Naive thymus-derived CD4-positive, alpha-beta T cell (primary cell): ENCODE measurements at regions not wholly inside any gene's neighbourhood (a gene's known extent, or its start where the extent isn't known, plus 50 kb on each side); places are given as distances from the start of the nearest gene placed in this dataset.

Experiments used
- ATAC-seq: fragments of 150-1000 bp; cut with Tn5 transposase; 2 replicates; pipeline ENCODE4 v1.10.0; 2021; ENCODE audit warnings: mild to moderate bottlenecking, moderate library complexity
- CTCF ChIA-PET: fragments of 350-600 bp; sonication (Branson Sonifier 250); formaldehyde crosslinking; loops from one replicate; lab custom pipeline; 2021; ENCODE audit warnings: antibody characterized with exemption; lab: Charles Lee
- POLR2A ChIA-PET: fragments of 350-600 bp; sonication (Branson Sonifier 250); formaldehyde crosslinking; loops from one replicate; lab custom pipeline; 2021; ENCODE audit warnings: antibody characterized with exemption, inconsistent platforms; lab: Charles Lee
- DNase-seq, 9 donors: peaks; one replicate each; pipeline versions ENCODE4 v3.0.0 to v3.0.0-alpha.2; 2020 to 2022; ENCODE audit warnings: mixed read lengths in 1 of 9
- H3K27ac ChIP-seq: one replicate; pipeline ENCODE4 v1.7.0; 2013; ENCODE audit warnings: mild to moderate bottlenecking, low read depth, low read length, moderate library complexity
- H3K27me3 ChIP-seq, 2 donors: one replicate each; pipeline ENCODE4 v1.7.0; 2013; ENCODE audit warnings: low read length in 2 of 2, mild to moderate bottlenecking in 2 of 2, moderate library complexity in 2 of 2; ENCODE audit not compliant: control insufficient read depth in 2 of 2, insufficient read depth in 2 of 2
- H3K36me3 ChIP-seq, 3 experiments: 1 replicate in 2 of 3; 2 replicates in 1 of 3; pipeline ENCODE4 v1.7.0; 2013; ENCODE audit warnings: low read length in 3 of 3, mild to moderate bottlenecking in 3 of 3, moderate library complexity in 1 of 3; ENCODE audit not compliant: insufficient read depth in 3 of 3, control insufficient read depth in 2 of 3
- H3K4me1 ChIP-seq, 2 donors: one replicate each; pipeline ENCODE4 v1.7.0; 2013; ENCODE audit warnings: low read length in 2 of 2, mild to moderate bottlenecking in 2 of 2, moderate library complexity in 1 of 2; ENCODE audit not compliant: control insufficient read depth in 2 of 2, insufficient read depth in 2 of 2
- H3K4me3 ChIP-seq: 2 replicates; pipeline ENCODE4 v1.7.0; 2013; ENCODE audit warnings: mild to moderate bottlenecking, low read length
- H3K9me3 ChIP-seq, 3 experiments: 1 replicate in 2 of 3; 2 replicates in 1 of 3; pipeline ENCODE4 v1.7.0; 2013; ENCODE audit warnings: low read length in 3 of 3; ENCODE audit not compliant: control insufficient read depth in 2 of 3
- H3K27ac Mint-ChIP-seq, 9 donors: one replicate each; pipeline ENCODE4 v1.8.0; 2020 to 2022; ENCODE audit warnings: mixed read lengths in 9 of 9, mild to moderate bottlenecking in 8 of 9, moderate library complexity in 5 of 9, inconsistent platforms in 2 of 9
- H3K27me3 Mint-ChIP-seq, 5 donors: one replicate each; pipeline ENCODE4 v1.8.0; 2021 to 2022; ENCODE audit warnings: mixed read lengths in 5 of 5, mild to moderate bottlenecking in 1 of 5
- H3K36me3 Mint-ChIP-seq, 5 donors: one replicate each; pipeline ENCODE4 v1.8.0; 2020 to 2022; ENCODE audit warnings: mixed read lengths in 5 of 5, mild to moderate bottlenecking in 3 of 5, inconsistent platforms in 1 of 5
- H3K4me1 Mint-ChIP-seq, 7 donors: one replicate each; pipeline ENCODE4 v1.8.0; 2020 to 2022; ENCODE audit warnings: mixed read lengths in 7 of 7, mild to moderate bottlenecking in 3 of 7, inconsistent platforms in 1 of 7
- H3K4me3 Mint-ChIP-seq, 10 donors: one replicate each; pipeline ENCODE4 v1.8.0; 2020 to 2022; ENCODE audit warnings: mild to moderate bottlenecking in 10 of 10, mixed read lengths in 10 of 10, moderate library complexity in 6 of 10, inconsistent platforms in 2 of 10
- H3K9me3 Mint-ChIP-seq, 11 donors: one replicate each; pipeline ENCODE4 v1.8.0; 2020 to 2022; ENCODE audit warnings: mixed read lengths in 11 of 11, mild to moderate bottlenecking in 4 of 11, inconsistent platforms in 1 of 11, moderate library complexity in 1 of 11
- intact Hi-C, 2 donors: fragments of 100-400 bp; cut with micrococcal nuclease; formaldehyde crosslinking; loops; one replicate each; pipeline ENCODE4 v1.15.1; 2023

DNA sequence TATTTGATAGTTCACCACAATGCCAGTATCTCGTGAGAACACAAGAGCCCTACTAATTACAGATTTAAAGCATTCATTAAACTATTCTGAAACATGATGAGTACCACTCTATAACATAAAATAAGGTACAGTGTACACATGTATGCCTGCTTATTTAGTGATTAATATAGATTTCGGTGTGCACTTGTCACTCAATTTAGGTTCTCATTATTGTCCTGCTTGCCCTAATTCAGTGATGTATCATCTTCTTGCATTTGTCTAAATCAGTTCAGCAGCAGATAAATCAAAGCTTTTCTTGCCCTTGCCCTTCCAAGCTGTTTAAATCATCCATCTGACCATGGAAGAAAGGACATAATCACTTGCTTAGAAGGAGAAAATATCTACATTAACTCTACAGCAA, 359.7 kb downstream of the GXYLT1 start:
- intact Hi-C loops, result no loop called here
- H3K27me3 Mint-ChIP-seq, result peaks cover 0 to 23% (median 5%) of the 10 kb centered on the region in 5 donors
- H3K4me1 Mint-ChIP-seq, result no peaks in the 10 kb centered on the region
- H3K36me3 Mint-ChIP-seq, result no peaks in the 10 kb centered on the region
- ATAC-seq (no peak), DNase-seq (no peak)
- ChIA-PET POLR2A (no interaction called here), CTCF (no interaction called here)
- H3K4me1 ChIP-seq, result no peaks in the 10 kb centered on the region
- no peaks in the 10 kb centered on the region for H3K9me3 ChIP-seq
- H3K9me3 Mint-ChIP-seq, result peaks cover 0 to 7% (median 0%) of the 10 kb centered on the region in 11 donors
- H3K4me3 Mint-ChIP-seq, result no peak overlapping the region
- no peak overlapping the region for H3K27ac ChIP-seq
- no peaks in the 10 kb centered on the region for H3K36me3 ChIP-seq
- H3K27ac Mint-ChIP-seq, result no peak overlapping the region
- no peaks in the 10 kb centered on the region for H3K27me3 ChIP-seq
- H3K4me3 ChIP-seq, result no peak overlapping the region

DNA sequence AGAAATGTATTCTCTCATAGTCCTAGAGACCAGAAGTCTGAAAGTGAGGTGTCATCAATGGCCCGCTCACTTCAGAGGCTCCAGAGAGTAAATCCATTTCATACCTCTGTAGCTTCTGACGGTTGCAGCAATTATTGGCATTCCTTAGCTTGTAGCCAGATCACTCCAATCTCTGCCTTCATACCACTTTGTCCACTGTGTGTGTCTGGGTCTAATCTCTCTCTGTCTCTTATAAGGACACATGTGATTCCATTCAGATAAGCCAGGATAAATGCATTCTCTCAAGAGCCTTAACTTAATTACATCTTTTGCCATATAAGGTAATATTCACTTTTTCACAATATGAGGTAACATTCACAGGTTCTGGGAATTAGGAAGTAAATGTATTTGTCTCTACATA, 365.7 kb downstream of the GXYLT1 start:
- H3K27ac ChIP-seq, result no peak overlapping the region
- CTCF ChIA-PET, result no interaction called here
- no peaks in the 10 kb centered on the region for H3K4me1 ChIP-seq
- intact Hi-C loops, result no loop called here
- H3K4me3 ChIP-seq, result no peak overlapping the region
- H3K4me1 Mint-ChIP-seq, result no peaks in the 10 kb centered on the region
- peaks cover 0 to 22% (median 5%) of the 10 kb centered on the region in 5 donors for H3K27me3 Mint-ChIP-seq
- POLR2A ChIA-PET, result no interaction called here
- DNase-seq (no peak), ATAC-seq (no peak)
- no peaks in the 10 kb centered on the region for H3K9me3 Mint-ChIP-seq
- no peaks in the 10 kb centered on the region for H3K9me3 ChIP-seq
- no peaks in the 10 kb centered on the region for H3K36me3 ChIP-seq
- H3K4me3 Mint-ChIP-seq, result no peak overlapping the region
- H3K36me3 Mint-ChIP-seq, result no peaks in the 10 kb centered on the region
- H3K27me3 ChIP-seq, result no peaks in the 10 kb centered on the region
- no peak overlapping the region for H3K27ac Mint-ChIP-seq

DNA sequence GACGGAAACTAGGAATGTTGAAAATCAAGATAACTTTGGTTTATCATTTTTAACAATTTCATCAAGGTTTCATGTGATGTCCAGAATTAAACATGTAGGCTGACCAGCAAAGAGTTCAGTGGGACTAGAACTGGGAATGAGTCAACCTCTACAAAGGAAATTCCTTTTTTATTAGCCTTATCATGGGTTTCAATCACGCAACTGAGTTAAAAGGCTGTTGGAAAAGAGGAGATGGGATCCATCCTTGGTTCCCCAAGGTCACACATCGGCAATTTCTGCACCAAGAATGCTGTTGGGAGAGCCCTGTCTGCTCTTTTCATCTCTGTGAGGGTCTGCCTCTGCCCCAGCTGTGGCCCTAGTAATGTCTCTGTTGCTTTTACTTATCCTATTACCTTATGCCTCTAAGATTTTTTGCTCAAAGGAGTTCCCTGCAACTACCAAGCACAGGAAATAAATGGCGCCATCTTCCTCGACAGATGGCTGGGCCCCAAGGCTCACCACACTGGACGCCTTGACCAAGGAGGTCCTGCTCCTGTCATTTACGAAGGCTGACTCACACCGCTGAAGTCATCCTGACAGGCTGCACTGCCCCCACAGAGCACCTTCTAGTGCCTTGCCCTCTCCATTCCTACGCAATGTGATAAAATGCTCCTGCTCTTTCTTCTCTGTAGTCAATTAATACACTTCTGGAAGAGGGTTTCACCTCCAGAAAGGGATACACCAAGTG, 367.4 kb downstream of the GXYLT1 start:
- Mint-ChIP-seq H3K9me3 (peaks cover 0 to 1% (median 0%) of the 10 kb centered on the region in 11 donors), H3K27ac (no peak overlapping the region), H3K4me3 (no peak overlapping the region), H3K36me3 (no peaks in the 10 kb centered on the region), H3K4me1 (no peaks in the 10 kb centered on the region), H3K27me3 (peaks cover 0 to 22% (median 5%) of the 10 kb centered on the region in 5 donors)
- Histone ChIP-seq H3K27ac (no peak overlapping the region), H3K4me3 (no peak overlapping the region), H3K4me1 (no peaks in the 10 kb centered on the region), H3K36me3 (no peaks in the 10 kb centered on the region), H3K9me3 (no peaks in the 10 kb centered on the region), H3K27me3 (no peaks in the 10 kb centered on the region)
- DNase-seq (no peak), ATAC-seq (no peak)
- intact Hi-C loops, result no loop called here
- POLR2A ChIA-PET, result no interaction called here
- CTCF ChIA-PET, result no interaction called here

DNA sequence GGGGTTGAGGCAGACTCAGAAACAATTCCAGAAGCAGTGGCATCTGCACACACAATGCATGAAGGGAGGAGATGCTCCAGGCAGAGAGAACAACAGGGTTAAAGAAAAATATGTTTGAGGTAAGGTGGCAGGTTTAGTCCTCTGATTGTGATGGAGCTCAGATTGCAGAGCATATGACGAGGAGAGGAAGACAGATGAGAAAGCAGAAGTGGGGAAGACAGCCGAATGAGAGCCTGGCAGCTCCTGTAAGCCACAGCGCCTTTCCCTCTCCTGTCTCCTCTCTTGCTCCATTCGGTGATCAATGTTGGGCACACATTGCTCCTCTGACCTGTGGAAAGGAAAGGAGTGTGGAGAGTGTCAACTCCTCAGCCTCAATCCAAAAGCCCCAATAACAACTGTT, 372.2 kb downstream of the GXYLT1 start:
- ATAC-seq (no peak), DNase-seq (no peak)
- Histone ChIP-seq H3K4me1 (no peaks in the 10 kb centered on the region), H3K9me3 (no peaks in the 10 kb centered on the region), H3K27me3 (no peaks in the 10 kb centered on the region), H3K4me3 (no peak overlapping the region), H3K36me3 (no peaks in the 10 kb centered on the region), H3K27ac (no peak overlapping the region)
- Mint-ChIP-seq H3K4me3 (no peak overlapping the region), H3K4me1 (no peaks in the 10 kb centered on the region), H3K9me3 (peaks cover 0 to 2% (median 0%) of the 10 kb centered on the region in 11 donors), H3K36me3 (no peaks in the 10 kb centered on the region), H3K27ac (no peak overlapping the region), H3K27me3 (peaks cover 0 to 6% (median 0%) of the 10 kb centered on the region in 5 donors)
- CTCF ChIA-PET, result no interaction called here
- POLR2A ChIA-PET, result no interaction called here
- intact Hi-C loops, result no loop called here

DNA sequence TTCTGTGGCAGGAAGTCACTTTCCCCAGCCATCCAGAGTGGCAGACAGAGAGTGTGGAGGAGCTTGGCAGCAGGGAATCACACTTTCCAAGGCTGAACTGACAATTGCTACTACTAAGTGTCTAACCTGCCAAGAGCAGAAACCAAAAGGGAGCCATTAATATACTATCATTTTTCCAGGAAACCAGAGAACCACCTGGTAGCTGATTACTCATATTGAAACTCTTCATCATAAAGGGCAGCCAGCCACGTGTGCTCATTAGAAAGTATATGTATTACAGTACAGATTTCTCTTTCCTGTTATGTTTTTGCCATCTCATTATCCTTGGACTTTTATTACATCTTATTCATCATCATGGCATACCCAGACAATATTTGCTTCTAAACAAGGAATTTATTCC, 374.9 kb downstream of the GXYLT1 start:
- no peaks in the 10 kb centered on the region for H3K27me3 ChIP-seq
- no peaks in the 10 kb centered on the region for H3K27me3 Mint-ChIP-seq
- DNase-seq, result no peak
- peaks cover 0 to 2% (median 0%) of the 10 kb centered on the region in 11 donors for H3K9me3 Mint-ChIP-seq
- H3K36me3 ChIP-seq, result no peaks in the 10 kb centered on the region
- ATAC-seq, result no peak
- H3K27ac Mint-ChIP-seq, result no peak overlapping the region
- H3K4me1 Mint-ChIP-seq, result no peaks in the 10 kb centered on the region
- ChIA-PET CTCF (no interaction called here), POLR2A (no interaction called here)
- H3K4me3 Mint-ChIP-seq, result no peak overlapping the region
- H3K4me1 ChIP-seq, result no peaks in the 10 kb centered on the region
- H3K9me3 ChIP-seq, result no peaks in the 10 kb centered on the region
- H3K4me3 ChIP-seq, result no peak overlapping the region
- no peaks in the 10 kb centered on the region for H3K36me3 Mint-ChIP-seq
- intact Hi-C loops, result no loop called here
- no peak overlapping the region for H3K27ac ChIP-seq

DNA sequence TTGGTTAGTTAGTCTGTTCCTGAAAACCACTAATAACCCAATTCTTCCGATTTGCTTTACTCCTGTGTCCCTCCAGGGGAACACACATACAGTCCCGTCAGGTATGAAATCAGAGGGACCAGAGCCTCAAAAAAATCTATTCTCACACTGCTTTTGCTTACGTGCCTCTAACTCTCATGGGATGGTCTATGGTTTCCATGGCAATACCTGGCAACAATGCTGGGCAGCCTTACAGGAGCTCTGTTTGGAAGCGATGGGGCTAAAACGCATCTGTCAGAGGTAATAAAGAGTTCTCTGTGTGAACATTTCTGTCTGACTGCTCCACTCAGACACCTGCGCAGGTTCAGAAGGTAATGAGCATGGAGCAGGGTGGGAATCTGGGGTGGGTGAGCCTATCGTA, 376.2 kb downstream of the GXYLT1 start:
- ChIA-PET POLR2A (no interaction called here), CTCF (no interaction called here)
- Mint-ChIP-seq H3K27ac (no peak overlapping the region), H3K4me3 (no peak overlapping the region), H3K27me3 (no peaks in the 10 kb centered on the region), H3K4me1 (no peaks in the 10 kb centered on the region), H3K36me3 (no peaks in the 10 kb centered on the region), H3K9me3 (peaks cover 0 to 2% (median 0%) of the 10 kb centered on the region in 11 donors)
- Histone ChIP-seq H3K27me3 (no peaks in the 10 kb centered on the region), H3K4me1 (no peaks in the 10 kb centered on the region), H3K9me3 (no peaks in the 10 kb centered on the region), H3K27ac (no peak overlapping the region), H3K4me3 (no peak overlapping the region), H3K36me3 (no peaks in the 10 kb centered on the region)
- DNase-seq (no peak), ATAC-seq (no peak)
- intact Hi-C loops, result no loop called here

DNA sequence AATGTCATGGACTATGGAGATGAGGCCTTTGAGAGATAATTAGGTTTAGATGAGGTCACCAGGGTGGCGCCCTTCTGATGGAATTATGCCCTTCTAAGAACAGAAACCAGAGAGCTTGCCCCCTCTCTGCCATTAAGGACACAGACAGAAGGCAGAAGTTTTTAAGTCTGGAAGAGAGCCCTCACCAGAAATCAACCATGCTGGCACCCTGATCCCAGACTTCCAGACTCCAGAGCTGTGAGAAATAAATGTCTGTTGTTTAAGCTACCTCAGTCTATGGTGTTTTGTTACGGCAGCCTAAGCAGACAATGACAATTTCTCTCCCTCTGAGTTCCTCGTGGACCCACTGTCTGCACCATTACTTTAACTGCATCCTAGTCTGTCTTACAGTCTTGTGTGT, 382.0 kb downstream of the GXYLT1 start:
- ChIA-PET POLR2A (no interaction called here), CTCF (no interaction called here)
- DNase-seq (no peak), ATAC-seq (no peak)
- Histone ChIP-seq H3K27me3 (no peaks in the 10 kb centered on the region), H3K27ac (no peak overlapping the region), H3K4me1 (no peaks in the 10 kb centered on the region), H3K36me3 (no peaks in the 10 kb centered on the region), H3K9me3 (no peaks in the 10 kb centered on the region), H3K4me3 (no peak overlapping the region)
- Mint-ChIP-seq H3K36me3 (no peaks in the 10 kb centered on the region), H3K9me3 (peaks cover 0 to 14% (median 4%) of the 10 kb centered on the region in 11 donors), H3K27me3 (peaks cover 0 to 18% (median 5%) of the 10 kb centered on the region in 5 donors), H3K4me3 (no peak overlapping the region), H3K27ac (no peak overlapping the region), H3K4me1 (no peaks in the 10 kb centered on the region)
- intact Hi-C loops, result no loop called here
